Tibial nerve (tissue), 4 donors: ENCODE measurements at regions not wholly inside any gene's neighbourhood (a gene's known extent, or its start where the extent isn't known, plus 50 kb on each side); places are given as distances from the start of the nearest gene placed in this dataset.

ENCODE experiments used
- CTCF ChIP-seq, 5 experiments: fragments of 200-600 bp in 3 of 5; fragments of 450-650 bp in 2 of 5; sonication (generic) in 3 of 5; IDR thresholded peaks; one replicate each; pipeline ENCODE4 v1.5.1; 2016 to 2019; ENCODE audit warnings: antibody characterized with exemption in 5 of 5, mild to moderate bottlenecking in 3 of 5, moderate library complexity in 2 of 5
- EP300 ChIP-seq, 2 donors: sonication (generic); formaldehyde crosslinking; IDR thresholded peaks; one replicate each; pipeline ENCODE4 v1.6.1; 2017; ENCODE audit warnings: antibody characterized with exemption in 2 of 2, mild to moderate bottlenecking in 1 of 2
- POLR2A ChIP-seq, 2 donors: fragments of 450-650 bp; IDR thresholded peaks; one replicate each; pipeline ENCODE4 v1.6.1; 2017; ENCODE audit warnings: antibody characterized with exemption in 2 of 2, mild to moderate bottlenecking in 2 of 2, moderate library complexity in 2 of 2

GRCh38 chr3:84547207-84547606, 411.6 kb upstream of the CADM2 start:
- TF ChIP-seq CTCF (IDR thresholded peaks at IDR 0.05): no peak
- TF ChIP-seq POLR2A (IDR thresholded peaks at IDR 0.05): no peak
- no peak for TF ChIP-seq EP300 (IDR thresholded peaks at IDR 0.05)
